Activated T-cell treated with anti-CD3 and anti-CD28 coated beads, Interleukin-2, amount 50 U/mL, for 24 hours (primary cell): ENCODE measurements at regions not wholly inside any gene's neighbourhood (a gene's known extent, or its start where the extent isn't known, plus 50 kb on each side); places are given as distances from the start of the nearest gene placed in this dataset.
A peak's percentile ranks its signal among the peaks of the same experiment; 100 is the strongest.

ENCODE experiments used
- DNase-seq: peaks from one replicate; pipeline ENCODE4 v3.0.0-alpha.2; 2020
- H3K27ac Mint-ChIP-seq: 2 replicates; pipeline ENCODE4 v1.8.0; 2020; ENCODE audit warnings: mild to moderate bottlenecking, mixed read lengths
- H3K27me3 Mint-ChIP-seq: 2 replicates; pipeline ENCODE4 v1.8.0; 2020; ENCODE audit warnings: mixed read lengths
- H3K36me3 Mint-ChIP-seq: 2 replicates; pipeline ENCODE4 v1.8.0; 2020; ENCODE audit warnings: low read depth, mixed read lengths
- H3K4me1 Mint-ChIP-seq: 2 replicates; pipeline ENCODE4 v1.8.0; 2020; ENCODE audit warnings: low read depth, mixed read lengths
- H3K4me3 Mint-ChIP-seq: 2 replicates; pipeline ENCODE4 v1.8.0; 2020; ENCODE audit warnings: mild to moderate bottlenecking, moderate library complexity, mixed read lengths
- H3K9me3 Mint-ChIP-seq: 2 replicates; pipeline ENCODE4 v1.8.0; 2020; ENCODE audit warnings: mixed read lengths

DNA sequence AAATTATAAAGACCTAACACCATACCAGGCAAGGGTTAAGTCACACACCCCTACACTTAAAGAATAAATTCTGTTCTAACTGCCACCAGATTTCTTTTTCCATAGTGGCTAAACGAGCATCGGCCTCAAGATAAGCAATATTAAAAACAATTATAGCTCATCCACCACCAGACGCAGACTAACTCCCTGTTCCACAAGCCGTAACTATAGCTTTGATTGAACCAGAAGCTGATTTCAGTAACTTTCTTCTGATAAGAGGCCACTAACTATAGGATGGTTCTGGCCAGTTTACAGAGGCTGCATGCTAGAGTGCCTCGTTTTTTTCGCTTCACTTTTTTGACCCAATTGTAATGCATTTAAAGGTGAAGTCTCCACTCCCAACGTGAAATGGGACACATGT lies 238.8 kb downstream of the MRPL39 start:
- Mint-ChIP-seq H3K4me3 (no peak overlapping the region), H3K36me3 (no peaks in the 10 kb centered on the region), H3K27me3 (peaks cover 19% of the 10 kb centered on the region), H3K9me3 (no peaks in the 10 kb centered on the region), H3K4me1 (peaks cover 8% of the 10 kb centered on the region), H3K27ac (no peak overlapping the region)
- DNase-seq, result no peak

DNA sequence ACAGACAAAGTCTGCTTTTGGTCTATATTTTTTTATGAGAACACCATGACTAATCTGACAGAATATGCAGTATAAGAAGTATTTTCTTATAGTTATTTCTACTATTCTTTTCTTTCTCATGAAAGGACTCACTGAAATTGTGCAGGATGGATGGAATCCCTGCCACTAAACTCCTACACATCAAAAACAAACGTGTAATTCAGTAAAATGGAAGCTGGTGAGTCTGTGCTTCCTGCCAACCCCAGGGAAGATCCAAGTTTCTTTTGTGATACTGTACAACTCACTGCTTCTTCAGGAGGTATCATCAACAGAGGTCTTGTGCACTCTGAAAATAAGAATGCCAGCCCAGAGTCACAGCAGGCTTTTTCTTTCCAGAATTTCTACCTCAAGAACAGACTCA lies 241.2 kb downstream of the MRPL39 start:
- H3K27ac Mint-ChIP-seq, result no peak overlapping the region
- no peak overlapping the region for H3K4me3 Mint-ChIP-seq
- no peaks in the 10 kb centered on the region for H3K36me3 Mint-ChIP-seq
- H3K9me3 Mint-ChIP-seq, result no peaks in the 10 kb centered on the region
- H3K27me3 Mint-ChIP-seq, result peaks cover 11% of the 10 kb centered on the region
- peaks cover 22% of the 10 kb centered on the region for H3K4me1 Mint-ChIP-seq
- DNase-seq, result no peak

DNA sequence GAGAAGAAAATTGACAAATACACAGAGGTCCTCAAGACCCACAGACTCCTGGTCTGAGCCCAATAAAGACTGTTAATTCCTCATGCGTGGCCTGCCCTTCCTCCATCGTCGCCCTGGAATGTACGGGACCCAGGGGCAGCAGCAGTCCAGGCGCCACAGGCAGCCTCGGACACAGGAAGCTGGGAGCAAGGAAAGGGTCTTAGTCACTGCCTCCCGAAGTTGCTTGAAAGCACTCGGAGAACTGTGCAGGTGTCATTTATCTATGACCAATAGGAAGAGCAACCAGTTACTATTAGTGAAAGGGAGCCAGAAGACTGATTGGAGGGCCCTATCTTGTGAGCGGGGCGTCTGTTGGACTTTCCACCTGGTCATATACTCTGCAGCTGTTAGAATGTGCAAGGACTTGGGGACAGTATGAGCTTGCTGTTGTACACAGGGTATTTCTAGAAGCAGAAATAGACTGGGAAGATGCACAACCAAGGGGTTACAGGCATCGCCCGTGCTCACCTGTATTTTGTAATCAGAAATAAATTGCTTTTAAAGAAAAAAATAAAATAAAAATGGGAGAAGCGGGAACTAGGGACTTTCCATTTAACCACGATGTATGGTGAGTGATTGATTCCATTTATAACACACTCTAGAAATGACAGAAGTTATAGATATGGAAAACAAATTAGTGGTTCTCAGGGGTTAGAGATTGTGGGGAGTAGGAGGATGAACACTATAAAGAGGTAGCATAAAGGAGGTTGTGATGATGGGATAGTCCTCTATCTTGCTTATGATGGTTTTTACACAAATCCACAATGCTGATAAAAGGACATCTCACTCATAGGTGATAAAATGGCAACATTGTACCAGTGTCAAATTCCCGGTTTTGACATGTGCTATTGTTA lies 244.7 kb downstream of the MRPL39 start:
- DNase-seq, result no peak
- Mint-ChIP-seq H3K4me1 (peaks cover 17% of the 10 kb centered on the region), H3K27ac (peak overlapping the region; percentile 50), H3K9me3 (no peaks in the 10 kb centered on the region), H3K36me3 (no peaks in the 10 kb centered on the region), H3K27me3 (peaks cover 5% of the 10 kb centered on the region), H3K4me3 (no peak overlapping the region)

- DNase-seq, result no peak
- no peak overlapping the region for H3K27ac Mint-ChIP-seq
- peaks cover 25% of the 10 kb centered on the region for H3K4me1 Mint-ChIP-seq
- no peak overlapping the region for H3K4me3 Mint-ChIP-seq
- H3K36me3 Mint-ChIP-seq, result no peaks in the 10 kb centered on the region
- no peaks in the 10 kb centered on the region for H3K27me3 Mint-ChIP-seq
- H3K9me3 Mint-ChIP-seq, result no peaks in the 10 kb centered on the region
Observed at GRCh38 chr21:25361765-25362164, 245.5 kb downstream of the MRPL39 start.

DNA sequence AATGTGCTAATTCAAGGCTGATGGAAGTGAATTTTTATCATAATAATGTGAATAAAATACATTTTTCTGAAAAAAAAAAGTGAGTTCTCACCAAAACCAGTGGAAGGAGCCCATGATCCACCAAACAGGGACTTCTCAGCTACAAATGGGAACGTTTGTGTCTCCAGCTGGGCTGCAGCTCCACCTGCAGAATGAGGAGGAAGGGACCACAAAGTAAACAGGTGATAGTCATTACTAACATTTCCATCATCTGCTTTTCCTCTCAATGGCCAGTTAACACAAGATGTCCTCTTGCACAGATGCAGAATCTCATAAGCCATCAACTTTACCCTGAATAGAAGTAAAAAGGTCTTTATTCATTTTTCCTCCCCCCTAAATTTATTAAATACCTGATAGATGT lies 246.2 kb downstream of the MRPL39 start:
- Mint-ChIP-seq H3K4me1 (peaks cover 29% of the 10 kb centered on the region), H3K36me3 (no peaks in the 10 kb centered on the region), H3K27ac (no peak overlapping the region), H3K9me3 (no peaks in the 10 kb centered on the region), H3K27me3 (no peaks in the 10 kb centered on the region), H3K4me3 (no peak overlapping the region)
- no peak for DNase-seq

GRCh38 chr21:25360593-25360992 lies 246.7 kb downstream of the MRPL39 start:
- Mint-ChIP-seq H3K27me3 (no peaks in the 10 kb centered on the region), H3K36me3 (no peaks in the 10 kb centered on the region), H3K27ac (no peak overlapping the region), H3K4me3 (no peak overlapping the region), H3K4me1 (peaks cover 29% of the 10 kb centered on the region), H3K9me3 (no peaks in the 10 kb centered on the region)
- no peak for DNase-seq

DNA sequence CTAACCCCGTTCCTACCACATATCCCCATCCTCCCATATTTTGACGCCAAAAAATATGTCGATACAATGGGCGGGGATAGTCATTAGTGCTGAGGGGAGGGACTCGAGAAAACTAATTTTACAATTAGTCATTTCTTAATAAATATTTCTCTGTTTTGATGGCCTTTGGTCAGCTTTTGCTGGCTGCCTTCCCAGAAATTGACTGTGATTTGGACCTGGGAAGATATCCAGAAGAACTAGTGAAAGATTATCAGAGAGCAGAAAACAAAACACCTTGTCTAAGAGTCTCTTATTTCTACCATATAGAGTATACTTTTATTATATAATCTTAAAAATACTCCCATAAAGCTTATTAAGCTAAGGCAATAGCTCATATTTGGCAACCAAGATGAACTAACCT lies 247.6 kb downstream of the MRPL39 start:
- H3K27ac Mint-ChIP-seq, result no peak overlapping the region
- H3K9me3 Mint-ChIP-seq, result no peaks in the 10 kb centered on the region
- no peak overlapping the region for H3K4me3 Mint-ChIP-seq
- no peak for DNase-seq
- H3K4me1 Mint-ChIP-seq, result peaks cover 29% of the 10 kb centered on the region
- H3K27me3 Mint-ChIP-seq, result no peaks in the 10 kb centered on the region
- no peaks in the 10 kb centered on the region for H3K36me3 Mint-ChIP-seq

DNA sequence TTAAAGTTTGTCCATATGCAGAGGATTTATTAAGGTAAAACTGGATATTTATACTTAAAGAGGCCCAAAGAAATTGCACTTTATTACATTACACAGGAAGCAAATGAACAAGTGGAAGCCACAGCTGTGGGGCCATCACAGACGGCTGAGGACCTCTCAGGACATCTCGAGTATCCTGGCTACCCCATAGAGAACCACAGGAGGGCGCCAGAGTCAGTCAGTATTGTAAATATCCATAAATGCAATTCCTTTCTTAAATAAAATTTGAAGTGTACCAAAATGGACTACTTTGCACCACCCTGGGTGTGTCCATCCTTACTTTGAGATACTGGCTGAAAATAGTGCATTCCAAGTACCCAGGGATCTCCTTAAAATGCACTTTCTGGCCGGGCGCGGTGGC lies 257.2 kb downstream of the MRPL39 start:
- peaks cover 37% of the 10 kb centered on the region for H3K27me3 Mint-ChIP-seq
- no peaks in the 10 kb centered on the region for H3K36me3 Mint-ChIP-seq
- peak; percentile 35 for DNase-seq
- H3K9me3 Mint-ChIP-seq, result peaks cover 3% of the 10 kb centered on the region
- peaks cover 10% of the 10 kb centered on the region for H3K4me1 Mint-ChIP-seq
- H3K27ac Mint-ChIP-seq, result no peak overlapping the region
- H3K4me3 Mint-ChIP-seq, result no peak overlapping the region

- Mint-ChIP-seq H3K27ac (no peak overlapping the region), H3K4me1 (no peaks in the 10 kb centered on the region), H3K9me3 (peaks cover 3% of the 10 kb centered on the region), H3K36me3 (no peaks in the 10 kb centered on the region), H3K4me3 (no peak overlapping the region), H3K27me3 (peaks cover 36% of the 10 kb centered on the region)
- DNase-seq, result no peak
Observed at GRCh38 chr21:25343774-25344545, 263.3 kb downstream of the MRPL39 start.

DNA sequence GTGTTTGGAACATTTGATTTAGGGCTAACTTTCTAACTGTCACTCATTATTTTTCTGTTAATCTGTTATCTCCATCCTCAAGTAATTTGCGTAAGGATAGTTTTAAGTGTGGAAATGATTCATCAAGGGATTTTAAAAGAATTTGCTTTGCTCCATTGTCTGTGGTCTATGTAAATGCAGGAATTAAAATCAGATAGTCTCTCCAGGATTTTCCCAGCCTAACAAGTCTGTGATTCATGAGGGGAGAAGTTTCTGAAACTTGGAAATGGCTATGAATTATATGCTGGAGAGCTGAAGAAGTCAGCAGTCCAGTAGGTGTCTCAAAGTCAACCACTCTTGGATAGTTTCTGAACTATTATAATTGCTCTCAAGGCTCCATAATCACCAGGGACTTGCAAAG lies 264.5 kb downstream of the MRPL39 start:
- no peaks in the 10 kb centered on the region for H3K36me3 Mint-ChIP-seq
- H3K4me3 Mint-ChIP-seq, result no peak overlapping the region
- no peak for DNase-seq
- no peaks in the 10 kb centered on the region for H3K9me3 Mint-ChIP-seq
- H3K27ac Mint-ChIP-seq, result no peak overlapping the region
- H3K27me3 Mint-ChIP-seq, result peaks cover 29% of the 10 kb centered on the region
- H3K4me1 Mint-ChIP-seq, result no peaks in the 10 kb centered on the region

GRCh38 chr21:25341981-25342380 lies 265.3 kb downstream of the MRPL39 start:
- Mint-ChIP-seq H3K27me3 (peaks cover 21% of the 10 kb centered on the region), H3K36me3 (no peaks in the 10 kb centered on the region), H3K4me1 (no peaks in the 10 kb centered on the region), H3K9me3 (no peaks in the 10 kb centered on the region), H3K27ac (no peak overlapping the region), H3K4me3 (no peak overlapping the region)
- no peak for DNase-seq

DNA sequence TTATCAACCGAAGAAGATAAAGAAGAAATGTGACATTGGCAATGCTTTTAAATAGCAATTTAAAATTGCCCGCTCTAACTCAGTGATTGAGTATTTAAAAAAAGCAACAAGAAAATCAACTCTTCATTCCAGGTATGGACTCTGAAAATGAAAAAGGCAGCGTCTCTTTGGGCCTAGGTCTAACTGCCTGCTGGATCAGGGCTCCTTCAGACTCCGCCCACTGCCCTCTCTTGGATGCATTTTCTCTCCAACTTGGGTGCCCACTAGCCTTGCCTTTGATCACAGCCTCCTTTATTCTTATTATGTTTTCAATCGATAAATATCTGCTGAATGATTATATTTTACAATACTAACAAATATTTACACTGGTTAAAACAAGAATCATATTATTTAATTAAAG lies 268.9 kb downstream of the MRPL39 start:
- Mint-ChIP-seq H3K27ac (no peak overlapping the region), H3K9me3 (no peaks in the 10 kb centered on the region), H3K4me1 (no peaks in the 10 kb centered on the region), H3K27me3 (peaks cover 12% of the 10 kb centered on the region), H3K4me3 (no peak overlapping the region), H3K36me3 (no peaks in the 10 kb centered on the region)
- DNase-seq, result no peak

- Mint-ChIP-seq H3K36me3 (no peaks in the 10 kb centered on the region), H3K9me3 (no peaks in the 10 kb centered on the region), H3K27ac (no peak overlapping the region), H3K4me3 (no peak overlapping the region), H3K27me3 (peaks cover 6% of the 10 kb centered on the region), H3K4me1 (no peaks in the 10 kb centered on the region)
- no peak for DNase-seq
Observed at GRCh38 chr21:25334046-25334730, 273.1 kb downstream of the MRPL39 start.

DNA sequence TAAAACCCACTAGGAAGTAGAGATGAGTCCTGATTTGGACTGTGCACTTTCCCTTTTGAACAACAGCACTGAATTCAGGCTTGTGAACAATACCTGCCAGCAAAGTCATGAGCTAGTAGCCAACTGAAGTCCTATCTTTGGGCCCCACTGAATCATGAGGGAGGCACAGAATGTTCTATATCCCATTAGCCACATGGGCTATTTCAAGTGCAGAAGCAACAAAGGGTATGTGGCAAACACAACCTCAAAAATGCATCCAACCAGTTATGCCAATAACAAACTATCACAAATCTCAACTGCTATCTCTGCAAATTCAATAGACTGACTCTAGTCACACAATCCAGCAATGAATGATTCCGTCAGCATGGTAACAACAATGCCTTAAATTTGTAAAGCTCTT lies 276.0 kb downstream of the MRPL39 start:
- Mint-ChIP-seq H3K36me3 (no peaks in the 10 kb centered on the region), H3K27me3 (peaks cover 6% of the 10 kb centered on the region), H3K4me1 (no peaks in the 10 kb centered on the region), H3K27ac (no peak overlapping the region), H3K9me3 (no peaks in the 10 kb centered on the region), H3K4me3 (no peak overlapping the region)
- DNase-seq, result no peak

DNA sequence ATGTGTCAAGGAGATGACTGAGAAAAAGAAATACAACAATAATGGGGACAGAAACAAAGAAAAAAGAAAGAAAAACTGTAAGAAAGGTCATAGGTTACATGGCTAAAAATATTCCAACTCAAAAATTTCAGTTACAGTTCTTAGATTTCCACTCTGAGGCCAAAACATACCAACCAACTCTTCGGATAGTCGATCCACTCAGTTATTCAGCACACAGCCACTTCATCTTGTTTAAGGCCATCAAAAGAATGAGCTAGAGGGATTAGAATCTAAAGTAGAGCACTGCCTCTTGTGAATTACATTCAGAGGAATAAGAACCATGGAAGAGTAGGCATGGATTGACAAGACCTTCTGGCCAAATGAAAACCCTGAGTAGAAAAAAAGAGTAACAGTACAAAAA lies 277.0 kb downstream of the MRPL39 start:
- Mint-ChIP-seq H3K36me3 (no peaks in the 10 kb centered on the region), H3K27me3 (no peaks in the 10 kb centered on the region), H3K4me1 (no peaks in the 10 kb centered on the region), H3K27ac (no peak overlapping the region), H3K4me3 (no peak overlapping the region), H3K9me3 (no peaks in the 10 kb centered on the region)
- no peak for DNase-seq
